ENCODE measurements at regions not wholly inside any gene's neighbourhood (a gene's known extent, or its start where the extent isn't known, plus 50 kb on each side); places are given as distances from the start of the nearest gene placed in this dataset.
A peak's percentile ranks its signal among the peaks of the same experiment; 100 is the strongest.
"Not testable (repeated sequence)": the region's sequence is repeated elsewhere in the genome, so short reads cannot be mapped to it uniquely, and the experiment has no call there.

- H3K4me3 ChIP-seq (replicated peaks in 1 of 4; ENCODE audit: control extremely low read depth in 1 of 4, insufficient read depth in 1 of 4, low read depth in 3 of 4, low read length in 4 of 4); H3K4me1 ChIP-seq (ENCODE audit: control insufficient read depth, extremely low read depth, insufficient read depth, low read length); H2AFZ ChIP-seq (ENCODE audit: low read length); H3K4me2 ChIP-seq (ENCODE audit: extremely low read depth, insufficient read depth, low read length); H3K79me2 ChIP-seq (ENCODE audit: control insufficient read depth, insufficient read depth, low read length); H3K36me3 ChIP-seq (ENCODE audit: control insufficient read depth, insufficient read depth, low read length); H3K27ac ChIP-seq (ENCODE audit: insufficient read depth, low read length); H4K20me1 ChIP-seq (ENCODE audit: control insufficient read depth, extremely low read depth, insufficient read depth, low read length); H3K9ac ChIP-seq (ENCODE audit: insufficient read depth, low read length); H3K27me3 ChIP-seq (ENCODE audit: control insufficient read depth, insufficient read depth, low read length); DNase-seq (ENCODE audit: low read depth in 2 of 2); H3K9me3 ChIP-seq (ENCODE audit: control insufficient read depth, insufficient read depth, low read depth, low read length): not testable (repeated sequence)
These were observed 875.1 kb upstream of the ACVR2A start for GRCh38 chr2:146969703-146970102.

- Histone ChIP-seq H3K9me3 (ENCODE audit: control insufficient read depth, insufficient read depth, low read depth, low read length) (no peaks in the 10 kb centered on the region), H2AFZ (ENCODE audit: low read length) (peak overlapping the region; percentile 7), H3K27me3 (ENCODE audit: control insufficient read depth, insufficient read depth, low read length) (no peaks in the 10 kb centered on the region), H3K4me3 (replicated peaks in 1 of 4; ENCODE audit: control extremely low read depth in 1 of 4, insufficient read depth in 1 of 4, low read depth in 3 of 4, low read length in 4 of 4) (no peak overlapping the region), H3K4me1 (ENCODE audit: control insufficient read depth, extremely low read depth, insufficient read depth, low read length) (no peaks in the 10 kb centered on the region), H4K20me1 (ENCODE audit: control insufficient read depth, extremely low read depth, insufficient read depth, low read length) (no peaks in the 10 kb centered on the region), H3K27ac (ENCODE audit: insufficient read depth, low read length) (no peak overlapping the region), H3K4me2 (ENCODE audit: extremely low read depth, insufficient read depth, low read length) (no peak overlapping the region), H3K36me3 (ENCODE audit: control insufficient read depth, insufficient read depth, low read length) (no peaks in the 10 kb centered on the region), H3K79me2 (ENCODE audit: control insufficient read depth, insufficient read depth, low read length) (no peaks in the 10 kb centered on the region), H3K9ac (ENCODE audit: insufficient read depth, low read length) (no peak overlapping the region)
- TF ChIP-seq CTCF (conservative IDR thresholded peaks at IDR 0.05 in 1 of 2, IDR thresholded peaks at IDR 0.05 in 1 of 2; ENCODE audit: low read depth in 1 of 2, low read length in 2 of 2), result no peak
- no peak for TF ChIP-seq EZH2 (IDR thresholded peaks at IDR 0.05; ENCODE audit: low read length, missing control alignments)
- no peak for DNase-seq (ENCODE audit: low read depth in 2 of 2)
These were observed 880.3 kb upstream of the ACVR2A start for GRCh38 chr2:146964494-146964893.

- Histone ChIP-seq H3K9me3 (ENCODE audit: control insufficient read depth, insufficient read depth, low read depth, low read length) (no peaks in the 10 kb centered on the region), H2AFZ (ENCODE audit: low read length) (no peak overlapping the region), H3K27ac (ENCODE audit: insufficient read depth, low read length) (no peak overlapping the region), H3K9ac (ENCODE audit: insufficient read depth, low read length) (no peak overlapping the region), H3K79me2 (ENCODE audit: control insufficient read depth, insufficient read depth, low read length) (no peaks in the 10 kb centered on the region), H3K27me3 (ENCODE audit: control insufficient read depth, insufficient read depth, low read length) (no peaks in the 10 kb centered on the region), H3K36me3 (ENCODE audit: control insufficient read depth, insufficient read depth, low read length) (no peaks in the 10 kb centered on the region), H3K4me1 (ENCODE audit: control insufficient read depth, extremely low read depth, insufficient read depth, low read length) (no peaks in the 10 kb centered on the region), H4K20me1 (ENCODE audit: control insufficient read depth, extremely low read depth, insufficient read depth, low read length) (no peaks in the 10 kb centered on the region), H3K4me3 (replicated peaks in 1 of 4; ENCODE audit: control extremely low read depth in 1 of 4, insufficient read depth in 1 of 4, low read depth in 3 of 4, low read length in 4 of 4) (no peak overlapping the region), H3K4me2 (ENCODE audit: extremely low read depth, insufficient read depth, low read length) (no peak overlapping the region)
- no peak for TF ChIP-seq EZH2 (IDR thresholded peaks at IDR 0.05; ENCODE audit: low read length, missing control alignments)
- no peak for TF ChIP-seq CTCF (conservative IDR thresholded peaks at IDR 0.05 in 1 of 2, IDR thresholded peaks at IDR 0.05 in 1 of 2; ENCODE audit: low read depth in 1 of 2, low read length in 2 of 2)
- DNase-seq (ENCODE audit: low read depth in 2 of 2), result no peak
These were observed 890.3 kb upstream of the ACVR2A start for GRCh38 chr2:146954544-146954943.

Measured in fibroblast of lung (primary cell).